ENCODE measurements at regions not wholly inside any gene's neighbourhood (a gene's known extent, or its start where the extent isn't known, plus 50 kb on each side); places are given as distances from the start of the nearest gene placed in this dataset.
"Not testable (repeated sequence)": the region's sequence is repeated elsewhere in the genome, so short reads cannot be mapped to it uniquely, and the experiment has no call there.

- no peak for DNase-seq
Measured at GRCh38 chr6:67839818-67840217, 795.3 kb upstream of the ADGRB3 start.

GRCh38 chr6:67825201-67825895 is 809.7 kb upstream of the ADGRB3 start:
- no peak for DNase-seq

DNA sequence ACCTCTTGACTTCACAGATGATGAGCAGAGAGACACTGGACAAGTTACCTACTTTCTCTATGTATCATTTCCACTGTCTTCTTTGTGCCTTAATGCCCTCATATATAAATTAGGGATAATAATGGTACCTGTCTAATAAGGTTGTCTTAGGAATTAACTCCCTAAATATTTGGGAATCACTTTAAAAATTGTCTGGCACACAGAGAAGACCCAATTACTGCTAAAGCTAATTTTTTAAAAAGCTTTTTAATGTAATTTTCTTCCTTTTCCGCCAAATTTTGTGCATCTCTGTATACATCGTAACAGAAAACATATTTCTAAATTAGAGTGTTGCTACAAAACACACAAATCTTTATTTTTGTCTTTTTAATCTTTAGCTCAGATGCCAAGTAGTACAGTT is 816.8 kb upstream of the ADGRB3 start:
- DNase-seq, result no peak

DNA sequence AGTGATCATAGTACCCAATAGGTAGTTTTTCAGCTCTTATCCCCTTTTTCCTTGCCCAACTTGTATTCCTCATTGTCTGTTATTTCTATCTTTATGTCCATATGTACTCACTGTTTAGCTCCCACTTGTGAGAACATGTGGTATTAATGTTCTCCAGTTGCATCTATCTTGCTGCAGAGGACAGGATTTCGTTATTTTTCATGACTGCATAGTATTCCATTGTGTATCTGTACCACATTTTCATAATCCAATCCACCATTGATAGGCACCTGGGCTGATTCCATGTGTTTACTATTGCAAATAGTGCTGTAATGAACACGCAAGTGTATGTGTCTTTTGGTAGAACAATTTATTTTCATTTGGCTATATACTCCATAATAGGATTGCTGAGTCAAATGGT is 819.5 kb upstream of the ADGRB3 start:
- no peak for DNase-seq

DNA sequence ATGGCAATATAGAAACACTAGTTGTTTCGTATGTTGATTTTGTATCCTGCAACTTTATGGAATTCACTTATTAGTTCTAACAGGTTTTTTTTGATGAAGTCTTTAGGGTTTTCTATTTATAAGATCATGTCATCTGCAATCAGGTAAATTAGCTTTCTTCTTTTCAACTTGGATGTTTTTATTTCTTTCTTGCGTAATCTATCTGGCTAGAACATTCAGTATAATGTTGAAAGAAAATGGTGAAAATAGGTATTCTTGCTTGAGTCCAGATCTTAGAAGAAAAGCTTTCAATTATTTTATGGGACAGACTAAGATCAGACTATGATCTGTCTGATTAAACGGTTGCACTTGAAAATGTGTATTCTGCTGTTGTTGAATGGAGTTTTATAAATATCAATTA is 820.8 kb upstream of the ADGRB3 start:
- DNase-seq, result no peak

GRCh38 chr6:67812693-67813092 is 822.4 kb upstream of the ADGRB3 start:
- no peak for DNase-seq

DNA sequence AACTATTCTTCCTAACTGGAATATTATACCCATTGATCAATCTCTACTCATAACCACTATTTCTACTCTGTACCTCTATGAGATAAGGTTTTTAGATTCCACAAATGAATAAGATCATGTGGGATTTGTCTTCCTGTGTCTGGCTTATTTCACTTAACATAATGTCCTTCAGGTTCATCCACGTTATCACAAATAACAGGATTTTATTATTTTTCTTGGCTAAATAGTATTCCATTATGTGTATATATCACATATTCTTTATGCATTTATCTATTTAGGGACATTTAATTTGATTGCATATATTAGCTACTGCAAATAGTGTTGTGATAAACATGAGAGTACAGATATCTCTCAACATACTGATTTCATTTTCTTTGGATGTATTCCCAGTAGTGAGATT is 823.0 kb upstream of the ADGRB3 start:
- no peak for DNase-seq

DNA sequence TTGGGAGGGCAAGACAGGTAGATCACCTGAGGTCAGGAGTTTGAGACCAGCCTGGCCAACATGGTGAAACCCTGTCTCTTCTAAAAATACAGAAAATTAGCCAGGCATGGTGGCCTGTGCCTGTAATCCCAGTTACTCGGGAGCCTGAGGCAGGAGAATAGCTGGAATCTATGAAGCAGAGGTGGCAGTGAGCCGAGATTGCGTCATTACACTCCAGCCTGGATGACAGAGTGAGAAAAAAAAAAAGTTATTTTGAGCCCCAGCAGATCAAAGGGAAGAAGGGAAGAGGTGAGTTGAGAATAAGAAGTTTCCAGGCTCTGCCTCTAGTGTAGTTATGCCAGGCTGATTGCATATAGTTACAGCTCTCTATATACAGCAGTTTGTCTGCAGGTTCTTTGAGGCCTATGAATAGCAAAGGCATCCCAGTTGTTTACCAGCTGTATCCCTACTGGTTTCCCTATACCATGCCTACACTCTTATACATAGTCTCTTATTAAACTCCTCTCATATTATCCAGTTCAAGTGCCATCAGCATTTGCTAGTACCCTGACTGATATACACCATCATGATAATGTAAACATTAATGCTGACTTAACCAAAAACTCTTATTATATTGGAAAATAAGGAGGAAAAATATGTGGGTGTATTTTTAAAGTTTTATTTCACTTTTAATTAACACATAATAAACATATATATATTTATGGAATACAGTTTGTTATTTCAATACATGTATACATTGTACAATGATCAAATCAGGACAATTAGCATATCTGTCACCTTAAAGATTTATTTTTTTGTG is 823.6 kb upstream of the ADGRB3 start:
- no peak for DNase-seq

DNA sequence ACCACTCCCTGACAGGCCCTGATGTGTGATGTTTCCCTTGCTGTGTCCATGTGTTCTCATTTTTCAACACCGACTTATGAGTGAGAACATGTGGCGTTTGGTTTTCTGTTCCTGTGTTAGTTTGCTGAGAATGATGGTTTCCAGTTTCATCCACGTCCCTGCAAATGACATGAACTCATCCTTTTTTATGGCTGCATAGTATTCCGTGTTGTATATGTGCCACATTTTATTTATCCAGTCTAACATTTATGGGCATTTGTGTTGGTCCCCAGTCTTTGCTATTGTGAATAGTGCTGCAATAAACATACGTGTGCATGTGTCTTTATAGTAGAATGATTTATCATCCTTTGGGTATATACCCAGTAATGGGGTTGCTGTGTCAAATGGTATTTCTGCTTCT is 830.3 kb upstream of the ADGRB3 start:
- DNase-seq, result not testable (repeated sequence)

DNA sequence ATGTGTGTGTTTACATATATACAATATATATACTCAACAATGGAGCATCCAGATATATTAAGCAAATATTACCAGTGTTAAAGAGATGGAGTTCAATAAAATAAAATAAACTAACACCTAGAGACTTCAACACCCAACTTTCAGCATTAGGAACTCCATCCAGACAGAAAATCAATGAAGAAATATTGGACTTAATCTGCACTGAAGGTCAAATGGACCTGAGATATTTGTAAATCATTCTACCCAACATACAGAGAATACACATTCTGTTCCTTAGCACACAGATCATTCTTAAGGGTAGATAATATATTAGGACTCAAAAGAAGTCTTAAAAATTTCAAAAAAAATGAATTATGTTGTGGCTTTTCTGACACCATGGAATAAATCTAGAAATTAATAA is 832.3 kb upstream of the ADGRB3 start:
- DNase-seq, result no peak

DNA sequence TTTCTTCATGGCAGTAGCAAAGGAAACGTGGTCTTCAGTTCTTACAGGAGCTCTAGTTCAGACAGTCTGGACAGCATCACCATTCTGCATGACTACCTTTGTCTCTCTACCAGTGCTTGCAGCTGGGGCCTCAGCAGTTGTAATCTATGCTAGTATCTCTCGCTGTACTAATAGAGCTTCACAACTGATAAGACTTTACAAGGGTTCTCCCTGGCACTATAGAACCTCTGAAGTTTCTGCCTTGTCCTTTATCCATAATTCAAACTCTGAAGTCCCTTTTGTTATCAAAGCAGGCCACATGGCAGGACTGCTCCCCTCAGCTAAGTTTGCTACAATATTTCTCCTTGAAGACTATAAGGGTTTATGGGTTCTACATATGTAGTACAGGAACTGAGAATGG is 842.1 kb upstream of the ADGRB3 start:
- DNase-seq, result no peak

DNA sequence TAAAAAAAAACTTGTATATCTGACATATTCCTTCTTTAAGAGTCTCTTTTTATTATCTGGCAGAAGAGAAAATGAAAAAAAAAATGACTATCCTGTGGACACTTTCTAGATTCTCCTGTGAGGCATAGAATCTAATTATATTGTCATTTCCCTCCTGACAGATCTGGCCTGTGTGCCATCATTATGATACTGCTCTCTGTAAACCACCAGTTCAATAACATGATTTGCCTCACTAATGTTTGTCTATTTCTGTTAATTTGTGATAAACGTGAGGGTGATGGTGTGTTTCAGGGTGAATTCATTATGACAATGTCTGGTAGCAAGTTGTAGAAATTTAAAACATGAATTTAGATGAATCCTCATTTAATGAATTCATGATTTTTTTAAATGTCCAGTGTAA is 844.5 kb upstream of the ADGRB3 start:
- DNase-seq, result no peak

- DNase-seq, result not testable (repeated sequence)
Measured at GRCh38 chr6:67787119-67787518, 848.0 kb upstream of the ADGRB3 start.

GRCh38 chr6:67779876-67780275 is 855.2 kb upstream of the ADGRB3 start:
- no peak for DNase-seq

DNA sequence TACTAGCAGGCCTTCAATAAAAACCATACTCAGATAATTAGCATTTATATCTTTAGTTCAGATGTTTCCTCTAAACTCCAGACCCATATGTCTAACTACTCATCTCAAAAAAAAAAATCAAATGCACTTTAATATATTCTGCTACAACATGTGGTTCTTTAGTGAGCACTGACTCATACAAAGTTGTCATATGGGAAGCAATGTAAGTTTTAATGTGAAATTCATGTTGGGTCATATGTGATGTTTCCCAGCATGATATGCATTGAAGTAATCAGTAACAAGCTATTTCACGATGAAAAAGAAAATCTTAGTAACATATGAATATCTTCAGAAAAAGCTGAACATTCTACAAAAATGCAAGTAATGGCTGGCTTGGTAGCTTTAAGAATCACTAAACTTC is 859.7 kb upstream of the ADGRB3 start:
- no peak for DNase-seq

DNA sequence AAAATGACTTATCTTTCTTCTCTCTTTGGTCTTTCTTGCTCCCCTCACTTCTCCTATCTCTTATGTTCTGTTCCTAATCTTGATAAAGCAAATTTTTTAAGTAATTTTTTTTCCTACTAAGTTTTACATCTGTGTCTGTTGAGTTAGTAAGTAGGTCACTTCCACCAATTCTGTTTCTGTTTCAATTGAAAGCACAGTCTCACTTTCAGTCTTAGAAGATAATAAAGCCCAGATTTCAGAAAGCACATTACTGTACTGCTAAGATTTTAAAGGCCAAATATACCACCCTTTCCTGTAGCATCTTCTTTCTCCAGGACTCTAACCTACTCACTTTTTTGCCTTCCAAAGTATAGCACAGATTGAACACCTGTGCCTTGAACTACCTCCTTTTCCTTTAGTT is 866.1 kb upstream of the ADGRB3 start:
- no peak for DNase-seq

DNA sequence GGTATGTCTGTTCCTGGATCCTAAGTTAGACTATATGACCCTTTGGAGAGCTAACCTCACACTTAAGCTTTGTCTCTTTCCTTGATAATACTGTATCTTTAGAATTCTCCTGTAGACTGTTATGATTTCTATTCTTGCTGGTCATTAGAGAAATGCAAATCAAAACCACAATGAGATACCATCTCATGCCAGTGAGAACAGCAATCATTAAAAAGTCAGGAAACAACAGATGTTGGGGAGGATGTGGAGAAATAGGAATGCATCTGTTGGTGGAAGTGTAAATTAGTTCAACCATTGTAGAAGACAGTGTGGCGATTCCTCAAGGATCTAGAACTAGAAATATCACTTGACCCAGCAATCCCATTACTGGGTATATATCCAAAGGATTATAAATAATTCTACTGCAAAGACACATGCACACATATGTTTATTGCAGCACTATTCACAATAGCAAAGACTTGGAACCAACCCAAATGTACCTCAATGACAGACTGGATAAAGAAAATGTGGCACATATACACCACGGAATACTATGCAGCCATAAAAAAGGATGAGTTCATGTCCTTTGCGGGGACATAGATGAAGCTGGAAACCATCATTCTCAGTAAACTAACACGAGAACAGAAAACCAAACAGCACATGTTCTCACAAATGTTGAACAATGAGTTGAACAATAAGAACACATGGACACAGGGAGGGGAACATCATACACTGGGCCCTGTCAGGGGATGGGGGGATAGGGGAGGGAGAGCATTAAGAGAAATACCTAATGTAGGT is 867.8 kb upstream of the ADGRB3 start:
- not testable (repeated sequence) for DNase-seq

DNA sequence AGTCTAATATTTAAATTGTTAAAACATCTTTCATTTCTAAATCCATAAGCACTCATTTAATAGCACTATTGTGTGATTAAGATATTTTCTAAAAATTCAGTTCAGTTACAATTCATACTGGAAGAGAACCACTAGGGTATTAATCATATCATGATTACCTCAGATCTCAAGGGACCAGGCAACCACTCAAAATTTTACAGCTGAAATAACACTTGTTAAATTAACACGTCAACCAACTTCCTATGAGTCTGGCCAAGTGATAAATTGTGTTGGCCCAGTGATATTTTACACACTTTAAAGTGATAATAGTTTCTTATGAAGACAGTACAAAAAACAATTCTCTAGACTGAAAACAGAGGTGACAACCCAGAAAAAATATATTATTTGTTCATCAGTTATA is 869.0 kb upstream of the ADGRB3 start:
- no peak for DNase-seq

DNA sequence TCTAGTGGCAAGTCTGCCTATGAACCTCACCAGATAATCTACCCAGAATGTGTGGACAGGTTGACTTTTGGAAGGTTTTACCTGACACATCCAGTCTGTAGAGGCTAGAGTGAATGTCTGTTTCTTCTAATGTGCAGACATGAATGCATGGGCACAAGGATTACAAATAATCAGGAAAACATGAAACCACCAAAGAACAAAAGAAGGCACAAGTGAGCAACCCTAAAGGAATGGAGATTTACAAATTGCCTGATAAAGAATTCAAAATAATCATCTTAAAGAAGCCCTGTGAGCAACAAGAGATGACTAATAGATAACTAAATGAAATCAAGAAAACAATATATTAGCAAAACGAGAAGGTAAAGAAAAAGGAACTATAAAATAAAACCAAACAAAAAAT is 876.1 kb upstream of the ADGRB3 start:
- no peak for DNase-seq

GRCh38 chr6:67757465-67758033 is 877.5 kb upstream of the ADGRB3 start:
- no peak for DNase-seq

DNA sequence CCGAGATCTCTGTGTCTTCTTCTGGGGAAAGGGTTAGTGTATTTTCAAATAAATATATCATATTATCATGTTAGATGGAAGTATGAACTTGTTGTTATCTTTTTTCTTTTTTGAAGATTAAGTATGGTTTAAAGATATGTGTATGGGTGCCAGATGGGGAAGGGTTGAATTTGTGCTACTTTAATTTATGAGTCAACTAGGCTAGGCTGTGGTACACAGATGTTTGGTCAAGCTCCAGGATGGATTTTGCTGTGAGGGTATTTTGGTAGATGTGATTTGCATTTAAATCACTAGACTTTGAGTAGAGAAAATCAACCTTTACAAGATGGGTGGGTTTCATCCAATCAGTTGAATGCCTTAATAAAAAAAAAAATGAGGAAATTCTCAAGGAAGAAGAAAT is 886.6 kb upstream of the ADGRB3 start:
- DNase-seq, result no peak

GRCh38 chr6:67736816-67737215 is 898.3 kb upstream of the ADGRB3 start:
- DNase-seq, result no peak

- DNase-seq, result no peak
Measured at GRCh38 chr6:67736161-67736560, 898.9 kb upstream of the ADGRB3 start.

GRCh38 chr6:67735623-67736022 is 899.5 kb upstream of the ADGRB3 start:
- no peak for DNase-seq
